ENCODE measurements at regions not wholly inside any gene's neighbourhood (a gene's known extent, or its start where the extent isn't known, plus 50 kb on each side); places are given as distances from the start of the nearest gene placed in this dataset.
"Not testable (repeated sequence)": the region's sequence is repeated elsewhere in the genome, so short reads cannot be mapped to it uniquely, and the experiment has no call there.

GRCh38 chr3:106962993-106963392, 414.2 kb upstream of the CCDC54 start:
- DNase-seq (ENCODE audit: insufficient read length, low spot score) (no peak), FAIRE-seq (no peak)
- TF ChIP-seq PAX5 (IDR thresholded peaks at IDR 0.05; ENCODE audit: insufficient read depth, low read length, severe bottlenecking) (no peak), SPI1 (IDR thresholded peaks at IDR 0.05; ENCODE audit: low read depth, low read length) (no peak), POU2F2 (IDR thresholded peaks at IDR 0.05; ENCODE audit: low read depth, low read length) (no peak), POLR2AphosphoS5 (IDR thresholded peaks at IDR 0.05; ENCODE audit: low read depth, low read length) (no peak), TAF1 (IDR thresholded peaks at IDR 0.05; ENCODE audit: low read depth, low read length) (no peak), POLR2A (IDR thresholded peaks at IDR 0.05; ENCODE audit: low read depth, low read length) (no peak)

- DNase-seq (ENCODE audit: insufficient read length, low spot score), result no peak
- FAIRE-seq, result no peak
- no peak for TF ChIP-seq PAX5 (IDR thresholded peaks at IDR 0.05; ENCODE audit: insufficient read depth, low read length, severe bottlenecking)
- TF ChIP-seq SPI1 (IDR thresholded peaks at IDR 0.05; ENCODE audit: low read depth, low read length), result no peak
- no peak for TF ChIP-seq POLR2AphosphoS5 (IDR thresholded peaks at IDR 0.05; ENCODE audit: low read depth, low read length)
- TF ChIP-seq POU2F2 (IDR thresholded peaks at IDR 0.05; ENCODE audit: low read depth, low read length), result no peak
- no peak for TF ChIP-seq POLR2A (IDR thresholded peaks at IDR 0.05; ENCODE audit: low read depth, low read length)
- no peak for TF ChIP-seq TAF1 (IDR thresholded peaks at IDR 0.05; ENCODE audit: low read depth, low read length)
These were observed 413.8 kb upstream of the CCDC54 start for GRCh38 chr3:106963442-106963841.

GRCh38 chr3:106965307-106965706, 411.9 kb upstream of the CCDC54 start:
- DNase-seq (ENCODE audit: insufficient read length, low spot score), result no peak
- TF ChIP-seq PAX5 (IDR thresholded peaks at IDR 0.05; ENCODE audit: insufficient read depth, low read length, severe bottlenecking) (no peak), SPI1 (IDR thresholded peaks at IDR 0.05; ENCODE audit: low read depth, low read length) (no peak), POLR2AphosphoS5 (IDR thresholded peaks at IDR 0.05; ENCODE audit: low read depth, low read length) (no peak), POU2F2 (IDR thresholded peaks at IDR 0.05; ENCODE audit: low read depth, low read length) (no peak), TAF1 (IDR thresholded peaks at IDR 0.05; ENCODE audit: low read depth, low read length) (no peak), POLR2A (IDR thresholded peaks at IDR 0.05; ENCODE audit: low read depth, low read length) (no peak)
- FAIRE-seq, result no peak

- DNase-seq (ENCODE audit: insufficient read length, low spot score) (no peak), FAIRE-seq (no peak)
- TF ChIP-seq POLR2AphosphoS5 (IDR thresholded peaks at IDR 0.05; ENCODE audit: low read depth, low read length) (no peak), SPI1 (IDR thresholded peaks at IDR 0.05; ENCODE audit: low read depth, low read length) (no peak), POU2F2 (IDR thresholded peaks at IDR 0.05; ENCODE audit: low read depth, low read length) (no peak), PAX5 (IDR thresholded peaks at IDR 0.05; ENCODE audit: insufficient read depth, low read length, severe bottlenecking) (no peak), POLR2A (IDR thresholded peaks at IDR 0.05; ENCODE audit: low read depth, low read length) (no peak), TAF1 (IDR thresholded peaks at IDR 0.05; ENCODE audit: low read depth, low read length) (no peak)
These were observed 407.6 kb upstream of the CCDC54 start for GRCh38 chr3:106969596-106969995.

GRCh38 chr3:106981392-106981791, 395.8 kb upstream of the CCDC54 start:
- FAIRE-seq, result no peak
- no peak for TF ChIP-seq TAF1 (IDR thresholded peaks at IDR 0.05; ENCODE audit: low read depth, low read length)
- TF ChIP-seq POLR2AphosphoS5 (IDR thresholded peaks at IDR 0.05; ENCODE audit: low read depth, low read length), result no peak
- TF ChIP-seq POLR2A (IDR thresholded peaks at IDR 0.05; ENCODE audit: low read depth, low read length), result no peak
- no peak for DNase-seq (ENCODE audit: insufficient read length, low spot score)

GRCh38 chr3:106985721-106986120, 391.5 kb upstream of the CCDC54 start:
- TF ChIP-seq POU2F2 (IDR thresholded peaks at IDR 0.05; ENCODE audit: low read depth, low read length) (no peak), POLR2A (IDR thresholded peaks at IDR 0.05; ENCODE audit: low read depth, low read length) (no peak), PAX5 (IDR thresholded peaks at IDR 0.05; ENCODE audit: insufficient read depth, low read length, severe bottlenecking) (no peak), SPI1 (IDR thresholded peaks at IDR 0.05; ENCODE audit: low read depth, low read length) (no peak), TAF1 (IDR thresholded peaks at IDR 0.05; ENCODE audit: low read depth, low read length) (no peak), POLR2AphosphoS5 (IDR thresholded peaks at IDR 0.05; ENCODE audit: low read depth, low read length) (no peak)
- FAIRE-seq, result no peak
- DNase-seq (ENCODE audit: insufficient read length, low spot score), result no peak

- DNase-seq (ENCODE audit: insufficient read length, low spot score); FAIRE-seq: not testable (repeated sequence)
These were observed 378.2 kb upstream of the CCDC54 start for GRCh38 chr3:106998841-106999682.

GRCh38 chr3:107001635-107002034, 375.6 kb upstream of the CCDC54 start:
- no peak for FAIRE-seq
- no peak for TF ChIP-seq POU2F2 (IDR thresholded peaks at IDR 0.05; ENCODE audit: low read depth, low read length)
- TF ChIP-seq POLR2A (IDR thresholded peaks at IDR 0.05; ENCODE audit: low read depth, low read length), result no peak
- TF ChIP-seq PAX5 (IDR thresholded peaks at IDR 0.05; ENCODE audit: insufficient read depth, low read length, severe bottlenecking), result no peak
- TF ChIP-seq POLR2AphosphoS5 (IDR thresholded peaks at IDR 0.05; ENCODE audit: low read depth, low read length), result no peak
- TF ChIP-seq SPI1 (IDR thresholded peaks at IDR 0.05; ENCODE audit: low read depth, low read length), result no peak
- TF ChIP-seq TAF1 (IDR thresholded peaks at IDR 0.05; ENCODE audit: low read depth, low read length), result no peak

GRCh38 chr3:107005352-107005751, 371.9 kb upstream of the CCDC54 start:
- DNase-seq (ENCODE audit: insufficient read length, low spot score); FAIRE-seq: not testable (repeated sequence)

More at GRCh38 chr3:107001635-107002034, 375.6 kb upstream of the CCDC54 start:
- DNase-seq (ENCODE audit: insufficient read length, low spot score), result no peak

- no peak for FAIRE-seq
These were observed 369.0 kb upstream of the CCDC54 start for GRCh38 chr3:107008213-107008612.

More at GRCh38 chr3:107008213-107008612, 369.0 kb upstream of the CCDC54 start:
- TF ChIP-seq POLR2A (IDR thresholded peaks at IDR 0.05; ENCODE audit: low read depth, low read length) (no peak), TAF1 (IDR thresholded peaks at IDR 0.05; ENCODE audit: low read depth, low read length) (no peak), POU2F2 (IDR thresholded peaks at IDR 0.05; ENCODE audit: low read depth, low read length) (no peak), POLR2AphosphoS5 (IDR thresholded peaks at IDR 0.05; ENCODE audit: low read depth, low read length) (no peak), SPI1 (IDR thresholded peaks at IDR 0.05; ENCODE audit: low read depth, low read length) (no peak), PAX5 (IDR thresholded peaks at IDR 0.05; ENCODE audit: insufficient read depth, low read length, severe bottlenecking) (no peak)
- DNase-seq (ENCODE audit: insufficient read length, low spot score), result no peak

All from GM12891 (cell line).